GM23248 (cell line): ENCODE measurements at regions not wholly inside any gene's neighbourhood (a gene's known extent, or its start where the extent isn't known, plus 50 kb on each side); places are given as distances from the start of the nearest gene placed in this dataset.

Source experiments
- EZH2 ChIP-seq: fragments of 200-600 bp; sonication (generic); IDR thresholded peaks from 2 replicates; pipeline ENCODE4 v1.6.1; 2018; ENCODE audit warnings: antibody characterized with exemption, mild to moderate bottlenecking; ENCODE audit not compliant: insufficient read depth, poor library complexity, severe bottlenecking
- EZH2phosphoT487 ChIP-seq: fragments of 200-600 bp; sonication (generic); IDR thresholded peaks from 2 replicates; pipeline ENCODE4 v1.6.1; 2018; ENCODE audit warnings: antibody characterized with exemption, moderate library complexity, mild to moderate bottlenecking, low read depth; ENCODE audit not compliant: insufficient read depth

DNA sequence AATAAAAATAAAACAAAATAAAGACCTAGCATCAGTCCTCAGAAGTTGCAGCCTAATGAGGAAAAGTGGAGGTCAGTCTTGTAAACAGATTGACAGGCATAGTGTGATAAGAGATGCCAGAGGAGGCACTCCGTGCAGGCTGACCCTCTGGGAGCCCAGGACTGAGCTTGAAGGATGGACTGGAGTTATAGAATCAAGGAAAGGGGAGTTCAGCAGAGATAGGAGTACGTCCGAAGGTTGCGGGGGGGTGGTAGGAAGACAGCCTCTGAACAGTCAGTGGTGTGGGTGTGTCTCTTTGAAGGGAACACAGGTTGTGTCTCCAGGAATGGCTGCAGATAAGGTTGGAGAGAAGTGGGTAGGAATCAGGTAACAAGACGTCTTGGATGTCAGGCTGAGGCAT, 126.1 kb upstream of the CPEB4 start:
- TF ChIP-seq EZH2 (no peak), EZH2phosphoT487 (no peak)
